GM18951 (cell line): ENCODE measurements at regions not wholly inside any gene's neighbourhood (a gene's known extent, or its start where the extent isn't known, plus 50 kb on each side); places are given as distances from the start of the nearest gene placed in this dataset.
"Not testable (repeated sequence)": the region's sequence is repeated elsewhere in the genome, so short reads cannot be mapped to it uniquely, and the experiment has no call there.

Experiments used
- POLR2A ChIP-seq: IDR thresholded peaks from 4 replicates; pipeline ENCODE4 v1.6.1; 2011; ENCODE audit warnings: mild to moderate bottlenecking; ENCODE audit not compliant: insufficient read length, insufficient read depth; ENCODE audit errors: extremely low read depth
- in situ Hi-C: fragments of 300-500 bp; cut with MboI; formaldehyde crosslinking; loops from one replicate; pipeline ENCODE4 v1.12.0; 2022; ENCODE audit warnings: low sequenced_read_pairs, mixed read lengths, inconsistent platforms; ENCODE audit not compliant: unreplicated experiment

DNA sequence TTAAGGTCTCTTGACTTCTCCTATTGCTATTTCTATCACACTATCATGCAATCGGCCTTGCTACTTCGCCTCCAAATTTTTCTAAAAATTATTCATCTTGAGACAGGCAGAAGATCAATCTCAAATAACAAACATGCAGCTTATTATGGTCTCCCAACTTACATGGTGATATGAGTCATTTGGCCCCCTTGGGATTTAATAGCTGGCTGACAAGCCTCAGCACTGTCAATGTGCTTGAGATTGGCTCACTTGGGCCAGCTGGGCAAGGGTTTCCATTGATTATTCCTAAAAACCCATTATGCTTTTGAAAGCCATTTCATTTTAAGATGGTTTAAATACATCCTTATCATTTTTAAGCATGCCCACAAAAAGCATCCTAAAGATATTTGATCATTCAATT lies 224.5 kb upstream of the NFIA start:
- no peak for TF ChIP-seq POLR2A
- in situ Hi-C loops = no loop called here

DNA sequence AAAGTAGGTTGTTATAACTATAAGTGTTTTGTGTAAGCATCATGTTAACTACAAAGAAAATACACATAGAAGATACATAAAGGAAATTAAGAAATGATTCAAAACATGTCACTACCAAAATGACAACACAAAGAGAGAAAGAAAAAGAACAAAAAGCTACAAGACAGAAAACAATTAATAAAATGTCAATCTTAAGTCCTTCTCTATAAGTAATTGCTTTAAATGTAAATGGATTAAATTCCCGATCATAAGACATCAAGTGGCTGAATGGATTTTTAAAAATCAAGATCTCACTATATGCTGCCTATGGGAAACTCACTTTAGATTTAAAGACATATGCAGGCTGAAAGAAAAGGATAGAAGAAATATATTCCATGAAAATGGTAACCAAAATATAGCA lies 232.3 kb upstream of the NFIA start:
- in situ Hi-C loops = no loop called here
- TF ChIP-seq POLR2A = no peak

DNA sequence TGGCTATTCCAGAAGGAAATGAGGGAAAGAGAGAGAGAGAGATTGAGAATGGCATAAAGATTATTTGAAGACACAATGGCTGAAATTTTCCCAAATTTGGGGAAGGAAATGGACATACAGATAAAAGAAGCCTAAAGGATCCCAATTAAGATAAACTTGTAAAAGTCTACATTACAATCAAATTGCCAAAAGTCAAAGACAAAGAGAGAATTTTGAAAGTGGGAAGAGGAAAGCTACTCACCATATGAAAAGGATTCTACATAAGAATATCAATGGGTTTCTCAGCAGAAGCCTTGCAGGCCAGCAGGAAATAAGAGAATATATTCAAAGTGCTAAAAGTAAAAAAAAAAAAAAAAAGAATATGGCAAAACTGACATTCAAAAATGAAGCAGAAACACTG lies 233.0 kb upstream of the NFIA start:
- TF ChIP-seq POLR2A = no peak
- in situ Hi-C loops = no loop called here

DNA sequence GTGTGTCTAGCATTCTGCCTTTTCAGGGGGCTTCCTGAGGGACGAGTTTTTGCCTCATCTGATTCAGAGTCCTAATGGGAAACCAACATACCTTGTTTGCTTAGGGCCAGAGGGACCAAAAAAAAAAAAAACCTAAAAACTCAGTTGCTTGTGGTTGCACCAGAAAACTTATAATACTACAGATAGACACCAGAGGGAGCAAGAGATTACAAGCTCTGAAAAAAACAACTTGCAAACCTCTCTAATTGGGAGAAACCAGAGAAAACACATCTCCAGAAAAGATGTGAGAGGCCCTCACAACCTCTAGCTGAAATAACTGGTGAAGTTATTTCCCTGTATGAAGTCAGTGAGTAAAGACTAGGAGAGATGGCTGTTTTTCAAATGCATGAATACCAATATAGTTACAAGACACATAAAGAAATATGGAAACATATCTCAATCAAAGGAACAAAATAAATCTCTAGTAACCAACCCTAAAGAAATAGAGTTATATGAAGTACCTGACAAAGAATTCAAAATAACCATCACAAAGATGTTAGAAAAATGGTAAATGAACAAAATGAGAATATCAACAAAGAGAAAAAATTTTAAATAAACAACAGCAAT lies 233.7 kb upstream of the NFIA start:
- TF ChIP-seq POLR2A = no peak
- in situ Hi-C loops = no loop called here

DNA sequence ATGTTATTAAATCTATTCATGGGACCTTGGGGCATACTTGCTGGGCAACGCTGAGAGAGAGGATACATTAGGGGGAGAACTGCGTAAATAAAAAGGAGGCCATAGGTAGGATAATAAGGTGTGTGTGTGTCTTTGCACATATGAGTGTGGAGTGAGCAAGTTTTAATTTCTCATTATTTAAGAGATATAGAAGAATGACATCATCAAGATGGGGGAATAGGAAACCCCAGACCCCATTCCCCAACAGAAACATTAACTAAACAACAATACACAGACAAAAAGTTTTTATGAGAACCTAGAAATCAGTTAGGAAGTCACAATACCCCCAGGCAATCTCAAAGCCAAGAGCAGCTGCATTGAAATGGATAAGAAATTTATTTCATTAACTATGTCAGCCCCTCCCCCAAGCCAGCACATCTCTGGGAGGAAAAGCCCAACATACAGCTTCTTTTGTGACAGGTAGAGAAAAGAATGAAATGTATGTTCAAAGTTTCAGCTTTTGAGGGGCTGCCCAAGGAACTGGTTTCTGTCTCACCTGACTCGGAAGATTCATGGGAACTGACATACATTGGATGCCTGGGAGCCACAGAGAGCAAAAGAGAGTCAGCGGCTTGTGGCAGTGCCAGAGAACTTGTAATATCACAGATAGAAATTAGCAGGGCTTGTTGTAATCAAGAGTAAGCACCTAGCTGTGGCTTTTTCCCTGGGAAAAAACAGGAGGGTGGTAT lies 234.3 kb upstream of the NFIA start:
- no peak for TF ChIP-seq POLR2A
- in situ Hi-C loops = no loop called here

DNA sequence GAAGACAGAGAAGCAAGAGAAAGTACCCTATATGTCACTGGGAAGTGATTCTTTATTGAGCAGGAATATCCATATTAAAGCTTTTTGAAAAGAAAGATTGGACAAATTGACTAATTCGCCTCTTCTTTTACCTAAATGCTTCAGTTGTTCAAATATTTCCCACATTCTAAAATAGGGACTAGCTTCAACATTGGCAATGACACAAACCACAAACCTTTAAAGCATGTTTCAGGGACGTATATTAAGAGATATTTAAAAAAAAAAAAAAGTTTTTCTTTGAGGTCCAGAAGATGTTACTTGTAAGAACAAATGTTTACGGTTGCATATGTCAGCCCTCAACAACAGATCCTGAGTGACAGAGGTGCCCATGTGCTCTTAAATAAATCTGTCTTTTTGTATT lies 235.0 kb upstream of the NFIA start:
- in situ Hi-C loops = no loop called here
- TF ChIP-seq POLR2A = no peak

DNA sequence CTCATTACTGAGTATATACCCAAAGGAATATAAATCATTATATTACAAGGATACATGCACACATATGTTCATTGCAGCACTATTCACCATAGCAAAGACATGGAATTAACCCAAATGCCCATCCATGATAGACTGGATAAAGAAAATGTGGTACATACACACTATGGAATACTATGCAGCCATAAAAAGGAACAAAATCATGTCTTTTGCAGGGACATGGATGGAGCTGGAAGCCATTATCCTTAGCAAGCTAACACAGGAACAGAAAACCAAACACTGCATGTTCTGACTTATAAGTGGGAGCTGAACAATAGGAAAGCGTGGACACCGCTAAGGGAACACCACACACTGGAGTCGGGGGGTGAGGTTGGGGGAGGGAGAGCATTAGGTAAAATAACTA lies 236.7 kb upstream of the NFIA start:
- in situ Hi-C loops = not testable (repeated sequence)

DNA sequence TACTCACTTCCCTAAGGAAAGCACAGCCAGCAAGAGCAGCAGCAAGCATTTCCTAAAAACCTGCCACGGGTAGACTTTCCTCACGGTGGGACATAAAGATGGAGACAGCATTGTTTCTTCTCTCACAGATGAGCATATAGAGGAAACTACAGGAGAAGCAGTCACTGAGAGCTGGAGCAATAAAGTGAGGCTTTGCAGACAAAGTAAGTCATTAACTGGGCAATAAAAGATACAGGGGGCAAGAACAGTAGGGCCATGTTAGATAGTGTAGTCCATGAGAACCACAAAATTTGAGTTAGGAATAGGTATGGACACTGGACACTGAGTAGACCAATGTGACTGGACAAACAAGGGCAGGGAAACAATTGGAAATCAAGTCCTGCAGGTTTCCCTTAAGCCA lies 240.1 kb upstream of the NFIA start:
- no peak for TF ChIP-seq POLR2A
- in situ Hi-C loops = no loop called here

DNA sequence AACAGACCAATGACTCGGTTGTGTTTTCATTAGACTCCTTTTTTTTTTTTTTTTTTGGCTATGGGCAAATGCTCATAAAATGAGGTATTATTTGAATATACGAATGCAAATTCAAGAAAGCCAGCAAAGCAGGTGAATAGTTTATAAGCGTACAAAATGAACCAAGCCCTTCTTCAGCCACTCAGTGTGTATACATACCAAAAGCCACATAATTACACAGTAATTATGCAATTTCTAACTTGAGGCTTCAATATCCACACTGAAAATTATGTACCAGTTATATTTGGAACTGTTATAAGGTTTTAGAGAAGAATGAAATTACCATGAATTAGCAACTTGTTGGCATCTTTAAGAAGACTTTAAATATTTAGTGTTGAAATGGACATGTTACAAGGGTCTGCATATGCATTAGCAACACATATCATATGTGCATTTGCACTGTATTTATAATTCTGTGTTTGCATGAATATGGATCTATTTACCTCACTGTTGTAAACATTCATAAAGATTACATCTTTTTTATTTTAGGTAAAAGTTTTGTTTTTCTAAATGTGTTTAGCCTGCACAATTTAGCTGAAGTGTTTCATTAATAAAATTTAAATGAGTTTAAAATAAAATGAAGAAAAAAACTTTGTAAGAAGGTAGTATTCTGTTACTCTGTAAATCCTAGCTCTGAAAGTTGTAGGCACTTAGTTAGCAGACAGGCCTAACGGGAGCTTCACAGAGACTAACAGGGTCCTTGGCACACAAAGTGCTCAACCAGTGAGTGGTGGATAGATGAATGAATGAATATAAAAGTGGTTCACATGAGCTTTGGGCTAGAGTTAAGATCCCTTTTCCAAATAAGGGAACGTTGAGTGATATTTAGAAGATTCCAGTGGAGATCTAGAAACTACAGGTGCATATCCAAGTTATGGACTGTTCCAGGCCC lies 241.0 kb upstream of the NFIA start:
- TF ChIP-seq POLR2A = no peak
- in situ Hi-C loops = no loop called here

DNA sequence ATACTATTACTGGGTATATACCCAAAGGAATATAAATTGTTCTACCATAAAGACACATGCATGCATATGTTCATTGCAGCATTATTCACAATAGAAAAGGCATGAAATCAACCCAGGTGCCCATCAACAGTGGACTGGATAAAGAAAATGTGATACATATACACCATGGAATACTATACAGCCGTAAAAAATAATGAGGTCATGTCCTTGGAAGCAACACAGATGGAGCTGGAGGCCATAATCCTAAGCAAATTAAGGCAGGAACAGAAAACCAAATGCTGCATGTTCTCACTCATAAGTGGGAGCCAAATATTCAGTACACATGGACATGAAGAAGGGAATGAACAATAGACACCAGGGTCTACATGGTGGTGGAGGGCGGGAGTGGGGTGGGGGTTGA lies 241.9 kb upstream of the NFIA start:
- in situ Hi-C loops = not testable (repeated sequence)

DNA sequence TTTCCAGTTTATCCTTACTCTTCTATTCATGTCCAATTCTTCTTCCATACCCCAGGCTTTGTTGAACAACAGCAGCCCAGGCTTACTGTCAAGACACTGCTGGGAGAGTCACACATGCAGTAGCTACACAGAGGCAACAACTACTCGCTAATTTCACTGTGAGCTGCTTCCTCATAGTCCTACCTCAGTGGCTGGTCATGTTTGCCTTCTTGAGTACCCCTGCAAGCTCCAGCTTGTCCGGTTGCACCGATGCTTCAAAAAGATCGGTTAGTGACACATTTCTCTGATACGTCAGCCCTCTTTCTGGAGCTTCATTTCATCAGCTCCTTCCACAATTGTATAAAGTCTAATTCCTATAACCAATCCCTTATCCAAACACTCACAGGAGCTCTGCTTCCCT lies 246.7 kb upstream of the NFIA start:
- TF ChIP-seq POLR2A = no peak
- in situ Hi-C loops = no loop called here

DNA sequence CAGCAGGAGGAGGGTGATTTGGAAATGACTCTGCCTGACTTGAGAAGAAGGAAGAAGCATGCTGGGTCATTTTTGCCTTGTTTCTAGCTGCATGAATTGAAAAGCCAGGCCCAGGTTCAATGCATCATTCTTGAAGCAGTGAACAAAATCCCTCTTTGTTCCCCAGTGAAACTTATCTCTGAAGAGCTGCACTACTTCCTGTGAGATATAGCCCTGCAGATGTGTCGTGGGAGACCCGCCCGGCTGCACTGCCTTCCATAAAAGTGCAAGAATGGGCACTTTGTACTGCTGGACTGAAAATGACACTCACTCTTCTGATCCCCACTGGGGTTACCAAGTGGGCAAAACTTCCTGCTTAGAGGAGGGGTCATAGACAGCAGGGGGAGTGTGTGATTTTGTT lies 249.2 kb upstream of the NFIA start:
- in situ Hi-C loops = no loop called here
- TF ChIP-seq POLR2A = no peak

DNA sequence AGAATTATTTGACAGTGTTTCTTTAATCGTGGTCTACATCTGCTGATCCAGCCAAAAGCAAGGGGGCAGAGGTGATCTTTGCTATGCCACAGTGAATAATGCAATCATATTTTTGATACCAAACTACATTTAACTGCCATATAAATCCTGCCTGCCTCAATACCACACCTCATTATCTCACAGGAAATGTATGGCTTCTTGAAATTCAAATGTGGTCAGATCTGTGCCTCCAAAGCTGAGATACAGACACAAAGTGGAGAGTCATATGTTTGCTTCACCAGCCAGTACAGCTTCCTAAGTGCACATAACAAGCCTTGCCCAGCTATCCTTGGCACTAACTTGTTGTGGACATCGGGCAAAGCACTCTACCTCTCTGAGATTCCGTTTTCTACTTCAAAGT lies 250.0 kb upstream of the NFIA start:
- in situ Hi-C loops = no loop called here
- TF ChIP-seq POLR2A = no peak

DNA sequence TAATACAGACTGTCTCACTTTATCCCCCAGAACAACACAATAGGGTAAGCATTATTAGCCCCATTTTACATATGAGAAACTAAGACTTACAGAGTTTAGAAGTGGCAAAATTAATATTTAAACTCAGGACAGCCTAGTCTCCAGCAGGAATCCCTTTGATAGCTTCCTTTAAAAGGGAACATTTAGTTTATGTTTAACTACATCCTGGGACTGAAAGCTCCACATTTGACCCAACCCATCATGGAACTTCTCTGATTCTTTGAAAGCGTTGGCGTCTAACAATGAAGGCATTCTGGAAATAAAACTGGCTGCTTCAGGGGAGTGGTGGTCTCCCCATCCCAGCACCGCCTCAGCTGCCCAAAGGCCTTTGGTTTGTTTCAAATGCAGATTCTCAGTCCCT lies 250.6 kb upstream of the NFIA start:
- in situ Hi-C loops = no loop called here
- no peak for TF ChIP-seq POLR2A

DNA sequence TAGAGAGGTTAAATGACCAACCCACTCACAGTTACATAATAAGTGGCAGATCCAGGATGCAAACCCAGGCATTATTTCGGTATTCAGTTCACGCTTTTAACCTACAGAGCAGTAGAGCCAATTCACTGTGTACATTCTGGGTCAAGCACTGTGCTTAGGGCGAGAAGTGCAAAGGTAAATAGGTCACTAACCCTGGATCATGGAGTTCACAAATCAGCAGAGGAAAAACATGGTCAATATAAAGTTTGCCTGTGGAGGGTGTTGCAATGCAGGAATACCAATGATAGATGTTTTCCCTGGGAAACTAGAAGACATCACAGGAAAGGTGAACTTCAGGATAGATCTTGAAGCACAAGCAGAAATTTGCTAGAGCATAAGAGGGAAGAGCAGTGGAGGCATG lies 253.4 kb upstream of the NFIA start:
- TF ChIP-seq POLR2A = no peak
- in situ Hi-C loops = no loop called here
